ENCODE measurements at regions not wholly inside any gene's neighbourhood (a gene's known extent, or its start where the extent isn't known, plus 50 kb on each side); places are given as distances from the start of the nearest gene placed in this dataset.

GRCh38 chr16:13453325-13453724 is 466.6 kb upstream of the ERCC4 start:
- no peak for TF ChIP-seq JUN (IDR thresholded peaks at IDR 0.05; ENCODE audit: borderline replicate concordance, insufficient read depth, insufficient read length, low read depth)
- TF ChIP-seq CTCF (IDR thresholded peaks at IDR 0.05; ENCODE audit: extremely low read depth in 1 of 2, insufficient read depth in 1 of 2, low read depth in 1 of 2, low read length in 2 of 2): no peak
- TF ChIP-seq MYC (IDR thresholded peaks at IDR 0.05; ENCODE audit: low read depth, low read length): no peak
- TF ChIP-seq POLR2A (IDR thresholded peaks at IDR 0.05; ENCODE audit: low read depth, low read length): no peak
- TF ChIP-seq MAX (IDR thresholded peaks at IDR 0.05; ENCODE audit: insufficient read depth, insufficient read length): no peak
- TF ChIP-seq POLR2AphosphoS5 (IDR thresholded peaks at IDR 0.05; ENCODE audit: insufficient read depth, low read depth, low read length): no peak
- TF ChIP-seq EZH2 (IDR thresholded peaks at IDR 0.05; ENCODE audit: borderline replicate concordance, low read depth, low read length, severe bottlenecking): no peak
- TF ChIP-seq FOS (IDR thresholded peaks at IDR 0.05; ENCODE audit: borderline replicate concordance, insufficient read depth, low read length): no peak
- no peak for TF ChIP-seq GATA2 (IDR thresholded peaks at IDR 0.05; ENCODE audit: insufficient read depth, insufficient read length, low read depth, low read length)

All from endothelial cell of umbilical vein (primary cell).